MM.1S (cell line): ENCODE measurements at regions not wholly inside any gene's neighbourhood (a gene's known extent, or its start where the extent isn't known, plus 50 kb on each side); places are given as distances from the start of the nearest gene placed in this dataset.

Experiments
- CTCF ChIP-seq: fragments of 300-600 bp; sonication (generic); IDR thresholded peaks from 2 replicates; pipeline ENCODE4 v1.5.1; 2016; ENCODE audit warnings: antibody characterized with exemption, low read length, mixed read lengths
- EZH2 ChIP-seq: fragments of 300-600 bp; sonication (generic); optimal IDR thresholded peaks from 2 replicates; pipeline ENCODE3; 2017; ENCODE audit warnings: low read depth, mild to moderate bottlenecking, antibody characterized with exemption, low read length, mixed read lengths
- EZH2phosphoT487 ChIP-seq: fragments of 300-600 bp; sonication (generic); IDR thresholded peaks from 2 replicates; pipeline ENCODE4 v1.6.1; 2018; ENCODE audit warnings: antibody characterized with exemption, low read length

- TF ChIP-seq CTCF (no peak), EZH2 (no peak), EZH2phosphoT487 (no peak)
Measured at GRCh38 chr5:97355775-97356174, 172.7 kb upstream of the RIOK2 start.
